Adrenal gland (tissue), 9 donors: ENCODE measurements at regions not wholly inside any gene's neighbourhood (a gene's known extent, or its start where the extent isn't known, plus 50 kb on each side); places are given as distances from the start of the nearest gene placed in this dataset.

Experiments
- DNase-seq, 7 donors: peaks; one replicate each; pipeline ENCODE4 v3.0.0-alpha.2; 2019 to 2020
- H3K27ac ChIP-seq, 5 donors: fragments of 200-600 bp; sonication (generic) in 4 of 5; 1 replicate in 3 of 5; 2 replicates in 2 of 5; pipeline versions ENCODE4 v1.5.1 to v1.8.0; 2016 to 2020; ENCODE audit warnings: mild to moderate bottlenecking in 1 of 5
- H3K27me3 ChIP-seq: fragments of 200-600 bp; 2 replicates; pipeline ENCODE4 v1.8.0; 2021
- H3K36me3 ChIP-seq, 2 donors: fragments of 200-600 bp; replicated peaks in 1 of 2; 1 replicate in 1 of 2; 2 replicates in 1 of 2; pipeline versions ENCODE4 v1.5.1 to v1.8.0; 2018 to 2022
- H3K4me1 ChIP-seq, 2 donors: fragments of 200-600 bp; replicated peaks in 1 of 2; 1 replicate in 1 of 2; 2 replicates in 1 of 2; pipeline versions ENCODE4 v1.5.1 to v1.8.0; 2018 to 2021
- H3K4me3 ChIP-seq, 4 donors: fragments of 200-600 bp; sonication (generic) in 3 of 4; one replicate each; pipeline ENCODE4 v1.5.1; 2016 to 2018
- H3K9me3 ChIP-seq, 3 donors: fragments of 200-600 bp; sonication (generic) in 1 of 3; replicated peaks in 1 of 3; 1 replicate in 2 of 3; 2 replicates in 1 of 3; pipeline versions ENCODE4 v1.5.1 to v1.8.0; 2016 to 2021
- CTCF ChIP-seq, 6 experiments: fragments of 450-650 bp in 4 of 6; fragments of 200-600 bp in 2 of 6; sonication (generic) in 1 of 6; IDR thresholded peaks; 1 replicate in 5 of 6; 2 replicates in 1 of 6; pipeline versions ENCODE4 v1.5.1 to v1.8.0; 2016 to 2021; ENCODE audit warnings: antibody characterized with exemption in 6 of 6, mild to moderate bottlenecking in 2 of 6, moderate library complexity in 1 of 6
- POLR2A ChIP-seq, 2 donors: fragments of 450-650 bp; IDR thresholded peaks; one replicate each; pipeline ENCODE4 v1.6.1; 2017; ENCODE audit warnings: antibody characterized with exemption in 2 of 2, mild to moderate bottlenecking in 2 of 2, moderate library complexity in 1 of 2
- WGBS, 4 donors: extraction: QIAGEN DNeasy Blood & Tissue Kit in 2 of 4; methylation state at CpG; one replicate each; pipeline versions ENCODE4 v1.1.5 to v1.1.7; 2013 to 2017; 5-methylcytosine and 5-hydroxymethylcytosine counted together
- intact Hi-C, 2 donors: fragments of 100-400 bp; cut with DNase I; formaldehyde crosslinking; loops; one replicate each; pipeline versions ENCODE4 v1.14.1 to v1.15.0; 2022 to 2023
- donor health status: healthy with polysubstance abuse.
- donor health status: Bipolar disorder and iron deficiency.
- donor health status: DM: yes; HTN: yes; CAD: no.
- donor health status: DM: no; HTN: no; CAD: no.
- donor health status: DM: no; HTN: no; CAD: no.

GRCh38 chr21:25466470-25466869, 140.8 kb downstream of the MRPL39 start:
- intact Hi-C loops = no loop called here
- no peaks in the 10 kb centered on the region for H3K27me3 ChIP-seq
- no peak for DNase-seq

DNA sequence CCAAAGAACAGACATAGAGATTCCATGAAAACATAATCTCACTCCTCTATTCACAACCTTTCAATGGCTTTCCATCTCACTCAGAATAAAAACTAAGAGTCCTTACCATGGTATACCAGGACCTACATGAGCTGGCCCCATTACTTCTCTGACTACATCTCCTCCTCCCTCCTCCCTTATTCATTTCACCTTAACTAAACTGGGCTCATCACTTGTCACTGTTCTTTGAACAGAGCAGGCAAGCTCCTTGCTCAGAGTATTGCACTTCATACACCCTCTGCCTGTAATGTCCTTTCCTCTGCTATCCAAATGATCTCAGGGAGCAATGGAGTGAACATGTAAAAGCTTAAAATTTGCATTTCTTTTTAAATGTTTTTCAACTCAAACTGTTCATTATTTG, 142.0 kb downstream of the MRPL39 start:
- no peaks in the 10 kb centered on the region for H3K9me3 ChIP-seq
- H3K27me3 ChIP-seq = no peaks in the 10 kb centered on the region
- intact Hi-C loops = no loop called here
- no peak for TF ChIP-seq POLR2A (IDR thresholded peaks at IDR 0.05)
- H3K27ac ChIP-seq = no peak overlapping the region
- H3K36me3 ChIP-seq = no peaks in the 10 kb centered on the region
- no peak for DNase-seq
- no peak overlapping the region for H3K4me3 ChIP-seq
- H3K4me1 ChIP-seq = no peaks in the 10 kb centered on the region

More at GRCh38 chr21:25466470-25466869, 140.8 kb downstream of the MRPL39 start:
- Histone ChIP-seq H3K4me1 (no peaks in the 10 kb centered on the region), H3K9me3 (no peaks in the 10 kb centered on the region), H3K27ac (no peak overlapping the region), H3K36me3 (no peaks in the 10 kb centered on the region), H3K4me3 (no peak overlapping the region)
- TF ChIP-seq CTCF (IDR thresholded peaks at IDR 0.05) (no peak), POLR2A (IDR thresholded peaks at IDR 0.05) (no peak)
- WGBS, 4 donors = 81 to 93% (median 88%) methylated on average over 2 of the region's 2 CpGs

DNA sequence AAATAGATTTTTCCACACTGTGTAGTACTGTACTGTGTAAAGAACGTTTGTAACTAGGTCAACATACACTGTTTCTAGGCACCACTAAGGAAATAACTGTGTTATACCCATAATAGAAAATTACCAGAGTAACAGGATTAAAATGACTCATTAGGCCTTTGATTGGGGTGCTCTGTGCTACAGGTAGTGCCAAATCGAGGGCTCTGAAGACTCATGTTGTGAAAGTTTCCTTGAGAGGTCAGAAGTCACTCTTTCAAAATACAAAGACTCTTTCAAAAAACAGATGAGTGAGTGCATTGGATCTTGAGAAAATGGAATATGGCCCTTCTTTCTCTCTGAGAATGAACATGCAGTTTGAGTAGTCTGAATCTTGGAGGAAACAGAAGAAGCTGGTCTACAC, 143.0 kb downstream of the MRPL39 start:
- no peak overlapping the region for H3K4me3 ChIP-seq
- WGBS, 4 donors = 53 to 66% (median 58%) methylated on average over 2 of the region's 2 CpGs
- H3K27me3 ChIP-seq = no peaks in the 10 kb centered on the region
- H3K9me3 ChIP-seq = no peaks in the 10 kb centered on the region
- intact Hi-C loops = no loop called here
- TF ChIP-seq CTCF (IDR thresholded peaks at IDR 0.05) = no peak
- TF ChIP-seq POLR2A (IDR thresholded peaks at IDR 0.05) = no peak
- no peak overlapping the region for H3K27ac ChIP-seq
- no peaks in the 10 kb centered on the region for H3K4me1 ChIP-seq
- H3K36me3 ChIP-seq = no peaks in the 10 kb centered on the region
- DNase-seq = no peak

GRCh38 chr21:25462517-25462971, 144.7 kb downstream of the MRPL39 start:
- H3K9me3 ChIP-seq = no peaks in the 10 kb centered on the region
- H3K27me3 ChIP-seq = no peaks in the 10 kb centered on the region
- intact Hi-C loops = no loop called here
- H3K27ac ChIP-seq = no peak overlapping the region
- 43 to 68% (median 65%) methylated on average over 5 of the region's 5 CpGs for WGBS, 4 donors
- no peak overlapping the region for H3K4me3 ChIP-seq
- H3K36me3 ChIP-seq = no peaks in the 10 kb centered on the region
- peaks cover 0 to 4% of the 10 kb centered on the region in 2 donors for H3K4me1 ChIP-seq
- no peak for DNase-seq
- TF ChIP-seq CTCF (IDR thresholded peaks at IDR 0.05) = no peak
- no peak for TF ChIP-seq POLR2A (IDR thresholded peaks at IDR 0.05)

DNA sequence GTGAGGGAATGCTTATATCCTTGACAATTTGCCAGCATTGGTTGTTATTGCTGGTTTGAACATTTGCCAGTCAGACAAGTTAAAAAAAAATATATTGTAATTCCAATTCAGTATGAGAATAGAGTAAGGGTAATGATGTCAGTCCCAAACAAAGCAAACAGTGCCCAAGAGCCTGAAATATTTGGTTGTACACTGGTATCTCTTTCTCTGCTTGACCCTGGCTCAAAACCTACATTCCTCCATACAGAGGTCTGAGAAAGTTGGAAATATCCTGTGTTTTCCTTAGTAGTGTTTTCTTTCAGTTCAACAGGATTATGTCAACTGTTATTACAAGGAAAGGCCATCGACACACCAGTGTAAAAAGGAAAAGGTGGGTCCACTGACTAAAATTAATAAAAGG, 145.6 kb downstream of the MRPL39 start:
- Histone ChIP-seq H3K27ac (no peak overlapping the region), H3K36me3 (no peaks in the 10 kb centered on the region), H3K27me3 (no peaks in the 10 kb centered on the region), H3K4me3 (no peak overlapping the region), H3K4me1 (peaks cover 0 to 12% of the 10 kb centered on the region in 2 donors), H3K9me3 (no peaks in the 10 kb centered on the region)
- no peak for DNase-seq
- intact Hi-C loops = no loop called here
- no peak for TF ChIP-seq CTCF (IDR thresholded peaks at IDR 0.05)
- no peak for TF ChIP-seq POLR2A (IDR thresholded peaks at IDR 0.05)
- 0 to 64% (median 40%) methylated on average over 1 of the region's 1 CpG for WGBS, 4 donors
